HG03457 (cell line): ENCODE measurements at regions not wholly inside any gene's neighbourhood (a gene's known extent, or its start where the extent isn't known, plus 50 kb on each side); places are given as distances from the start of the nearest gene placed in this dataset.
"Not testable (repeated sequence)": the region's sequence is repeated elsewhere in the genome, so short reads cannot be mapped to it uniquely, and the experiment has no call there.

Experiments
- ATAC-seq: cut with Tn5 transposase; IDR thresholded peaks from one replicate; pipeline ENCODE4 v1.9.1; 2021; ENCODE audit warnings: moderate number of reproducible peaks; ENCODE audit not compliant: unreplicated experiment

- ATAC-seq, result no peak
Measured at GRCh38 chr12:83659321-83659720, 972.6 kb downstream of the TMTC2 start.

DNA sequence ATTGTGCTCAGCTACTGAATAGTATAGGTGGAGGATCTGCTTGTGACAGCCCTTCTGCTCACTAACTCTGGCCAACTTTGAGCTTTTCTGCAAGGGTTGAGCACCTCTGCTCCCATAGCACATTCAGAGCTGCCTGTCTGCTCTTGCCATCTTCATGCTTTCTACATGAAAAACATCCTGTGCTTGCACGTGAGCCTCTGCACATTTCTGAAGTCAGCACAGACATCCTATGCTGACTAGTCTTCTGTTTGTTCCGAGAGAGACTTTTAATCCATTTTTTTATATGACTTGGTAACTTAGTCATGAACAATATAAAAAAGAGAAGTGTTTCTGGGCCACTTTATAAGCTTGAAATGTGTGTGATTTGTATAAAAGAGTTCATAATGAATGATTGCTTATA lies 969.3 kb downstream of the TMTC2 start:
- no peak for ATAC-seq

GRCh38 chr12:83642205-83642604 lies 955.5 kb downstream of the TMTC2 start:
- ATAC-seq, result no peak

DNA sequence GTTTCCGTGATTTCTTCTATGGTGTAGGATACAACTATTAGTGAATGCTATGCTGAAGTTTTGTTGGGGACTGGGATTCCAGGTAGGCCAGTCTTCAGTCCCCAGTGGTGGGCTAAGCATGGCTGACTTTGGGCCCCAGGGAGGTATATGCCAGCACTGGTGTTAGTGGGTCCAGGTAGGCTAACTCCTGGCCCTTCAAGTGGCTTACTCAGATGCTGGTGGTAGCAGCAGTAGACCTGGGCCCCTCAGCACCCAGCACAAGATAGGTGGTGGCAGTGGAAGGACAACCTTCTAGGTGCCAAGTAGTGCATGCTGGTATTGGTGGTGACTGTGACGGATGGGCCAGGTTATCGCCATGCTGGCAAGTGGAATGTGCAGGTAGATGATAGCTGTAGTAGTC lies 955.1 kb downstream of the TMTC2 start:
- no peak for ATAC-seq

GRCh38 chr12:83634726-83635267 lies 948.1 kb downstream of the TMTC2 start:
- ATAC-seq, result no peak

DNA sequence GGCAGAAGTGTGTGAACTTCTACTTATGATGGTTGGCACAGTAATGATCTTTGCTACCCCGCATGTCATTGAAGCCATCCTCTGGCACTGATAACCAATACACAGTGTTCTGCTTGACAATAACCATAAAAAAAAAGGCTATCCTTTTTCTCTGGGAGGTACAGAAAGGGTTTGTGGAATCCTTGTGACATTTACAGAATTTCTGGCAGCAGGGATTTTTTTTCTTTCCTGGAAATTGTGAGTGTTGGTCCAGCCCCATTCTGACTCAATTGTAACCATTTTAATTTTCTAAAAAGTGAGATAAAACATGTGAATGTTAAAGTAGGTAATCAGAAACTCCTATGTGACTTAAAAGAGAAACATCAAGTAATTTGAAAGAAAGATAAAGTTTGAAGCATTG lies 943.8 kb downstream of the TMTC2 start:
- no peak for ATAC-seq

DNA sequence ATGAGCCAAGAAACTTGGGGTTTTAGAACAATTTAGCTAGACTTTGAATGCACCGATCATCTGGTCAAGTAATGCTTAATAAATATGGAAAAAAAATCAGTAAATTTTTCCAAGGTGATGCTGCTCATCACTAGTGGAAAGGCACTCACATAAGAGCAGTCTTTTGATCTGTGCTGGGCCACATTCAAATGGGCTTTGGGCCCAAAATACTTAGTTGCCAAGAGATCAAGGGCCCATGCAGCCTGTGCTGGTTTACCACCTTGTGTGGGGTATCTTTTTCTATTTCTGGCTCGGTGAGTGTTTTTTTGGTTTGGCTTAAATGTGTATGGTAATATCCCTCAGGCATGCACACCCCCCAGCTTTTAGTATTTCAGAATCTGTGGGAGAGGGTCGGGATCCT lies 943.2 kb downstream of the TMTC2 start:
- ATAC-seq, result no peak

- ATAC-seq, result no peak
Measured at GRCh38 chr12:83622205-83622604, 935.5 kb downstream of the TMTC2 start.

- no peak for ATAC-seq
Measured at GRCh38 chr12:83619973-83620372, 933.3 kb downstream of the TMTC2 start.

GRCh38 chr12:83615152-83615551 lies 928.4 kb downstream of the TMTC2 start:
- no peak for ATAC-seq

DNA sequence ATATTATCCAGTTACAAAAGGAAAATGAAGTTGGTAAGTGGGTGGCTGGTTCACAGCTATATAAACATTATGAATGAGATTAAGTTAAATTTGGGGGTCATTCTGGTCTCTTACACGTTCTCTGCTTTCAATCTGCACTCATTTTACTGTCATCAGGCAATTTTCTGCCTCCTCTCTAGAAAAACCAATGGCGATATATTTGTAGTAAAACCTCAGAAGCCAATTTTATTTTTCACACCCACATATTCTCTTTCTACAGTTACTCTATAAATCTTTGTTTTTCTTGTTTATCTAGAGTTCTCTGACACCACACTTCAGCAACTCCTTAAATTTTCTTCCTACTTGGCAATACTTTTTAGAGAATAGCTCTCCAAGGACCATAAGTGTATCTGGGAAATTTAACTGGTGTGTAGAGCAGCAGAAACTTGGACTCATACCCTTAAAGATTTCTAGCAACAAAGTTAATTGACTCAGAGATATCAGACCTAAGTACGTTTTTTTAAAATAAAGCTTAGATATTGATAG lies 926.9 kb downstream of the TMTC2 start:
- no peak for ATAC-seq

DNA sequence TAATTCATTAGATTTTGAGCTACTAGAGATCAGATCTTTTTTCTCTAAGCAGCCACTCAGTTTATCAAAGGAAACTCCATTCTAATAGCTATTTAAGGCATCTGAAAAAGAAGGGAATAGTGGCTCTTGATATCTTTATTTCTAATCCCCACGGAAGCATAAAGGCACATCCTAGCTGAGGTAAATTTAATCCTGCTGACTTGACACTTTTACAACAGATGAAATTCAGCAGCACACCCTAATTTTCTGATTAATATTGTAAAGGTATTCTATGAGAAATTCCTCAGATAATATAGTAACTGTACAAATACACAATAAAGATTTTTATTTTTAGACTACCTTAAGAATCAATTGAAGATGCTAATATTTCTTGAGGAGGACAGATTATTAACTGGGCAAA lies 916.4 kb downstream of the TMTC2 start:
- no peak for ATAC-seq

DNA sequence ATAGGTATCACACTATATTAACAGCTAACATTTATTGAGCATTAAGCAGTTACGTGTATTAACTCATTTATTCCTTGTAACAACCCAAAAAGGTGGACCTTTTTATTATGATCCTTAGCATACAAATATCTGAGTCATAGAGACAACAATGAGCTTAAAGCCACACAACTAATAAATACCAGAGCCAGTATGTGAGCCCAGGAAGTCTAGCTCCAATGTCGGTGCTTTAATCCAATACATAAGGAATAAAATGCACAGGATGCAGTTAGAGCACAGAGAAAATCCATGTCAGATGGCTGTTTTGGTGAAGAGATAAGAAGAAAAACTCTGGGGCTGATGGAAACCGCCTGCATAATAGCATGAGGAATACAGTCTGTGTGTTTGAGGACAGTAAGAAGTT lies 888.6 kb downstream of the TMTC2 start:
- ATAC-seq, result no peak

- no peak for ATAC-seq
Measured at GRCh38 chr12:83574142-83574541, 887.4 kb downstream of the TMTC2 start.

GRCh38 chr12:83573671-83574070 lies 887.0 kb downstream of the TMTC2 start:
- ATAC-seq, result no peak

- no peak for ATAC-seq
Measured at GRCh38 chr12:83559650-83560049, 872.9 kb downstream of the TMTC2 start.

DNA sequence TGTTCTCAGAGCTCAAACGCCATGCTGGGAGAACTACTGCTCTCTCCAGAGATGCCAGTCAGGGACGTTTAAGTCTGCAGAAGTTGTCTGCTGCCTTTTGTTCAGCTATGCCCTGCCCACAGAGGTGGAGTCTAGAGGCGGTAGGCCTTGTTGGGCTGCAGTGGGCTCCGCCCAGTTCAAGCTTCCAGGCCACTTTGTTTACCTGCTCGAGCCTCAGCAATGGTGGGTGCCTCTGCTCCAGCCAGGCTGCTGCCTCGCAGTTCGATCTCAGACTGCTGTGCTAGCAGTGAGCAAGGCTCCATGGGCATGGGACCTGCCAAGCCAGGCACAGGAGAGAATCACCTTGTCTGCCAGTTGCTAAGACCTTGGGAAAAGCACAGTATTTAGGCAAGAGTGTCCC lies 869.3 kb downstream of the TMTC2 start:
- ATAC-seq, result not testable (repeated sequence)

DNA sequence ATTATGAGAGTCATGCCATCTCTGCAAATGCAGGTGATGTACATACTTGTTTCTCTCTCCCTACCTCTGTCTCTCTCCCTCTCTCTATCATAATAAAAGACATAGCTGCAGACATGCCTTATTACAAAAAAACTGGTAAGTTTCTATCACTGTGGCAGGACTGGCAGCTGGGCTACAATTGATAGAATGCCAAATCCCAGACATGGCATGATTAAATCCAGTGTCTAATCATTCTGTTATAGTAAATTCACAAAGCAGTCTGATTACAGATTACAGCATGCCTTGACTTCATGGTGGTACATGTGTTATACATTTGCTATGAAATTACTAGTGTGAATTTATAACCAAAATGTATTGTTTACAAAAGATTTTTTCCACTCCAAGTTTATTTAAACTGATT lies 854.7 kb downstream of the TMTC2 start:
- ATAC-seq, result no peak

DNA sequence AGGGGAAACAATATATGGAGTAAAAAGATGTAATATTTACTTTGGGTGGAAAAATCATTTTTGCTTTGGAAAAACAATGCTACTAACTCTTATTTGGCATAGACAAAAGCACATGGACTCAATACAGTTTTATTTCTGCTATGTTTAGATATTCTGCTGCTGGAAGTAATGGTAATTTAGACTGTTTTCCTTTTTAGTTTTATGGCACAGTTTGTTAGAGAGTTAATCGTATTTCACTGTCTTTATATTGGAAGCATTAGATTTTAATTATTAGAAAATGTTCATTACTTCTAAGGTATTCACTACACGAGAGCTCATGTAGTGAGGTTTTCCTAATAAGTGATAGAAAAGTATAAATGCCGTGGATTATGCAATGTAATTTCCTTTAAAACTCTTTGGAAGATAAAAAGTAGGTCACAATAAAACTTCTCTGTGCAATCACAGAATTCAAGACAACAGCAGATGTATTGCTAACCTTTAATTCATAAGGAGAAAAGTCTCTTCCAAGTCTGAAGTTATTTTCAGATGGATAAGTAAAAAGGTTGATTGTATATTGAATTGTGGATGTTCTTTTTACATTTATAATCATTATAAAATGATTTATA lies 851.8 kb downstream of the TMTC2 start:
- no peak for ATAC-seq

GRCh38 chr12:83537428-83538053 lies 850.8 kb downstream of the TMTC2 start:
- ATAC-seq, result no peak

- ATAC-seq, result no peak
Measured at GRCh38 chr12:83536496-83536895, 849.8 kb downstream of the TMTC2 start.

DNA sequence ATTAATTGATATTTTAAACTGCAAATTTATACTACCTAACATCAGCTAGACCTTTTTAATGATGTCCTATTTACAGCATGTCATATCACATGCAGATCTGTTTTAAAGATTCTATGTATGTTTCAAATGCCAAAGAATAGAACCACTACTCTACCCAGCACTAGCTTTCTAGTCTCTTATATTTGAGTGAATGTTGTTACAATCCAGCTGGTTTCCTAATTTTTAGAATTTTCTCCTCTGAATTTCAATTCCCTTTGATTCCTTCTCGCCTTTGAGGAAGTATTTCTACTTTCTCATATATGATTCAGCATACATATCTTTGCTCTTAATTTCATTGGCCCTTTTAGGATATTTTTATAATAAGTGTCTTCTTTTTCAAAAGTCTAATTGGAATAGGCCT lies 841.9 kb downstream of the TMTC2 start:
- ATAC-seq, result no peak

DNA sequence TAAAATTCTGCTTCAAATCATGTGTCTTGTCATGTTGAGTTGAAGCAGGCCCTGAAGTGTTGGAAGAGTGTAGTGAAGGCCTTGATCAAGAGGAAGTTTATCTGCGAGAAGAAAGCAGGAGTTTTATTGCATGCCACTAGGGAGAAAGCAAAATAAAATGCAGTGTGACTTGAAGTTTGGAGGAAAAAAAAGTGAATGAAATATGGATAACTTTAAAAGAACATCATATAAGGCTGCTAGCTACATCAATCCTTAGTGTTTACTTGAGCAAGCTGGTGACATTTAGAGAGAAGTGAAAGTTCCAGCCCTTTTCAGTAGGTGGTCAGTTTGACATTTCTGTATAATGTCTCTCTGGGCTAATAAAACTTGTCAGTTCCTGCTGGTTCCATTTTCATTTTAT lies 841.1 kb downstream of the TMTC2 start:
- ATAC-seq, result no peak
